ENCODE measurements at regions not wholly inside any gene's neighbourhood (a gene's known extent, or its start where the extent isn't known, plus 50 kb on each side); places are given as distances from the start of the nearest gene placed in this dataset.

DNA sequence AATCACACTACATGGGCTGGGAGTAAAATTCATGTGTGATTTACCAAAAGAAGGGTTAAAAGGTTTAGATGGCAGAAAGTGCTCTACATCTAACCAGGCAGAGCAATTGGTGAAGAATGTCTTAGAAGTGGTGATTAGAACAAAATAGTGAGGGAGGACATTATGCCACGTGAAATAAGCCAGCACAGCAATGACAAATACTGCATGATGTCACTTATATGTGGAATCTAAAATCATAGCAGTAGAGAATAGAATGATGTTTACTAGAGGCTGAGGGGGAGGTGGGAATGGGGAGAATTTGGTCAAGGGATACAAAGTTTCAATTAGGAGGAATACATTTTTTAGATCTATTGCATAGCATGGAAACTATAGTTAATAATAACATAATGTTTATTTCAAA lies 253.3 kb downstream of the KCNS3 start:
- no peak for ATAC-seq
- TF ChIP-seq, protein P1, sequence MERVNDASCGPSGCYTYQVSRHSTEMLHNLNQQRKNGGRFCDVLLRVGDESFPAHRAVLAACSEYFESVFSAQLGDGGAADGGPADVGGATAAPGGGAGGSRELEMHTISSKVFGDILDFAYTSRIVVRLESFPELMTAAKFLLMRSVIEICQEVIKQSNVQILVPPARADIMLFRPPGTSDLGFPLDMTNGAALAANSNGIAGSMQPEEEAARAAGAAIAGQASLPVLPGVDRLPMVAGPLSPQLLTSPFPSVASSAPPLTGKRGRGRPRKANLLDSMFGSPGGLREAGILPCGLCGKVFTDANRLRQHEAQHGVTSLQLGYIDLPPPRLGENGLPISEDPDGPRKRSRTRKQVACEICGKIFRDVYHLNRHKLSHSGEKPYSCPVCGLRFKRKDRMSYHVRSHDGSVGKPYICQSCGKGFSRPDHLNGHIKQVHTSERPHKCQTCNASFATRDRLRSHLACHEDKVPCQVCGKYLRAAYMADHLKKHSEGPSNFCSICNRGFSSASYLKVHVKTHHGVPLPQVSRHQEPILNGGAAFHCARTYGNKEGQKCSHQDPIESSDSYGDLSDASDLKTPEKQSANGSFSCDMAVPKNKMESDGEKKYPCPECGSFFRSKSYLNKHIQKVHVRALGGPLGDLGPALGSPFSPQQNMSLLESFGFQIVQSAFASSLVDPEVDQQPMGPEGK (CRISPR knock-in tag; IDR thresholded peaks at IDR 0.05; ENCODE audit: borderline replicate concordance), result no peak
- TF ChIP-seq RARB (CRISPR knock-in tag; IDR thresholded peaks at IDR 0.05) (no peak), ARNTL (CRISPR knock-in tag; IDR thresholded peaks at IDR 0.05; ENCODE audit: borderline replicate concordance, low read depth) (no peak), BACH2 (CRISPR knock-in tag; IDR thresholded peaks at IDR 0.05; ENCODE audit: borderline replicate concordance) (no peak), PPARA (CRISPR knock-in tag; IDR thresholded peaks at IDR 0.05; ENCODE audit: borderline replicate concordance) (no peak), GLIS3 (CRISPR knock-in tag; IDR thresholded peaks at IDR 0.05) (no peak), ZNF70 (CRISPR knock-in tag; IDR thresholded peaks at IDR 0.05) (no peak), ZFP3 (CRISPR knock-in tag; IDR thresholded peaks at IDR 0.05) (no peak), ZC3H10 (CRISPR knock-in tag; IDR thresholded peaks at IDR 0.05) (no peak), ESRRG (CRISPR knock-in tag; IDR thresholded peaks at IDR 0.05) (no peak), ZFP30 (CRISPR knock-in tag; IDR thresholded peaks at IDR 0.05) (no peak), CSDC2 (CRISPR knock-in tag; IDR thresholded peaks at IDR 0.05) (no peak), TCF4 (CRISPR knock-in tag; IDR thresholded peaks at IDR 0.05; ENCODE audit: borderline replicate concordance) (no peak), ZNF565 (CRISPR knock-in tag; conservative IDR thresholded peaks at IDR 0.05; ENCODE audit: low read depth) (no peak), ISL1 (CRISPR knock-in tag; IDR thresholded peaks at IDR 0.05) (no peak), SNAI2 (CRISPR knock-in tag; IDR thresholded peaks at IDR 0.05) (no peak), TOX (CRISPR knock-in tag; IDR thresholded peaks at IDR 0.05; ENCODE audit: borderline replicate concordance) (no peak)
- TF ChIP-seq, protein P2, sequence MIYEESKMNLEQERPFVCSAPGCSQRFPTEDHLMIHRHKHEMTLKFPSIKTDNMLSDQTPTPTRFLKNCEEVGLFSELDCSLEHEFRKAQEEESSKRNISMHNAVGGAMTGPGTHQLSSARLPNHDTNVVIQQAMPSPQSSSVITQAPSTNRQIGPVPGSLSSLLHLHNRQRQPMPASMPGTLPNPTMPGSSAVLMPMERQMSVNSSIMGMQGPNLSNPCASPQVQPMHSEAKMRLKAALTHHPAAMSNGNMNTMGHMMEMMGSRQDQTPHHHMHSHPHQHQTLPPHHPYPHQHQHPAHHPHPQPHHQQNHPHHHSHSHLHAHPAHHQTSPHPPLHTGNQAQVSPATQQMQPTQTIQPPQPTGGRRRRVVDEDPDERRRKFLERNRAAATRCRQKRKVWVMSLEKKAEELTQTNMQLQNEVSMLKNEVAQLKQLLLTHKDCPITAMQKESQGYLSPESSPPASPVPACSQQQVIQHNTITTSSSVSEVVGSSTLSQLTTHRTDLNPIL (CRISPR knock-in tag; IDR thresholded peaks at IDR 0.05; ENCODE audit: low read depth), result no peak
- TF ChIP-seq, protein P3, sequence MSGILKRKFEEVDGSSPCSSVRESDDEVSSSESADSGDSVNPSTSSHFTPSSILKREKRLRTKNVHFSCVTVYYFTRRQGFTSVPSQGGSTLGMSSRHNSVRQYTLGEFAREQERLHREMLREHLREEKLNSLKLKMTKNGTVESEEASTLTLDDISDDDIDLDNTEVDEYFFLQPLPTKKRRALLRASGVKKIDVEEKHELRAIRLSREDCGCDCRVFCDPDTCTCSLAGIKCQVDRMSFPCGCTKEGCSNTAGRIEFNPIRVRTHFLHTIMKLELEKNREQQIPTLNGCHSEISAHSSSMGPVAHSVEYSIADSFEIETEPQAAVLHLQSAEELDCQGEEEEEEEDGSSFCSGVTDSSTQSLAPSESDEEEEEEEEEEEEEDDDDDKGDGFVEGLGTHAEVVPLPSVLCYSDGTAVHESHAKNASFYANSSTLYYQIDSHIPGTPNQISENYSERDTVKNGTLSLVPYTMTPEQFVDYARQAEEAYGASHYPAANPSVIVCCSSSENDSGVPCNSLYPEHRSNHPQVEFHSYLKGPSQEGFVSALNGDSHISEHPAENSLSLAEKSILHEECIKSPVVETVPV (CRISPR knock-in tag; IDR thresholded peaks at IDR 0.05), result no peak
- TF ChIP-seq, protein P4, sequence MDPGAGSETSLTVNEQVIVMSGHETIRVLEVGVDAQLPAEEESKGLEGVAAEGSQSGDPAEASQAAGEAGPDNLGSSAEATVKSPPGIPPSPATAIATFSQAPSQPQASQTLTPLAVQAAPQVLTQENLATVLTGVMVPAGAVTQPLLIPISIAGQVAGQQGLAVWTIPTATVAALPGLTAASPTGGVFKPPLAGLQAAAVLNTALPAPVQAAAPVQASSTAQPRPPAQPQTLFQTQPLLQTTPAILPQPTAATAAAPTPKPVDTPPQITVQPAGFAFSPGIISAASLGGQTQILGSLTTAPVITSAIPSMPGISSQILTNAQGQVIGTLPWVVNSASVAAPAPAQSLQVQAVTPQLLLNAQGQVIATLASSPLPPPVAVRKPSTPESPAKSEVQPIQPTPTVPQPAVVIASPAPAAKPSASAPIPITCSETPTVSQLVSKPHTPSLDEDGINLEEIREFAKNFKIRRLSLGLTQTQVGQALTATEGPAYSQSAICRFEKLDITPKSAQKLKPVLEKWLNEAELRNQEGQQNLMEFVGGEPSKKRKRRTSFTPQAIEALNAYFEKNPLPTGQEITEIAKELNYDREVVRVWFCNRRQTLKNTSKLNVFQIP (CRISPR knock-in tag; IDR thresholded peaks at IDR 0.05; ENCODE audit: borderline replicate concordance, low read depth), result no peak

DNA sequence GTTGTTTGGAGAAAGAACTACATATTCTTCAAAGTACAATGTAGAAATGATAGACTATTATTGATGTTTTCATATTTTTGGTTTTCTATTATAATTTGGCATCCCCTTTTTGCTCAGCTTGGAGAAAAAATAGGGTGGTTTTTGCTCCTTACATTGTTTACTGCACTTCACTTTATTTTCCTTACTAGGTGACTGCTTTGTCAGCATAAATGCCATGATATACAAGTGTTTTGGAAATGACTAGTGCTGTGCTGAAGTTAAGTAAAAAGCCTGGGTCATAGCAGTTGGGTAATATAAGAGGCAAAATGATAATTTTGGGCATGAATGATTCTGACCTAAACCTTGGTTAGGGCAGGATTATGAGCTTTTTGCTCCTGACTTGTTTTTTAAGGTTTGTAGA lies 250.9 kb downstream of the KCNS3 start:
- TF ChIP-seq ISL1 (CRISPR knock-in tag; IDR thresholded peaks at IDR 0.05) (no peak), ZFP3 (CRISPR knock-in tag; IDR thresholded peaks at IDR 0.05) (no peak), ESRRG (CRISPR knock-in tag; IDR thresholded peaks at IDR 0.05) (no peak), ZFP30 (CRISPR knock-in tag; IDR thresholded peaks at IDR 0.05) (no peak), SNAI2 (CRISPR knock-in tag; IDR thresholded peaks at IDR 0.05) (no peak), PPARA (CRISPR knock-in tag; IDR thresholded peaks at IDR 0.05; ENCODE audit: borderline replicate concordance) (no peak)
- ATAC-seq, result no peak

DNA sequence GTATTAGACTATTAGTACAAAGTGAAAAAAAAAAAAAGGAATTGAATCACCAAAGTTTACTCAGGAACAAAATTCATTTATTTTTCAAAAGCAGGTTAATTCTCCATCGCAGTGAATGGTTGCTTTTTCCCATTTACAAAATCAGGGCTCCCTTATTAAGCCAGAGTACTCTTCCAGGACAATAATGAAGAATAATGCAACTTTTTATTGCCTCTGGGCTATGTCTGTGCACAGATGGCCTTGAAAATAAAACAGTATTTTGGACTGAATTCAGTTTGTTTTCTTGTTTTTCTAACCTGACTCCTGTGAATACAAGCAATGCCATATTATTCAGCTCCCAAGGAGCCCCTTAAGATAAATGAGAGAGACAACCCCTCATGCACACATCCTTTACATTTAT lies 246.8 kb downstream of the KCNS3 start:
- ATAC-seq, result no peak
- TF ChIP-seq PPARA (CRISPR knock-in tag; IDR thresholded peaks at IDR 0.05; ENCODE audit: borderline replicate concordance) (no peak), BACH2 (CRISPR knock-in tag; IDR thresholded peaks at IDR 0.05; ENCODE audit: borderline replicate concordance) (no peak), GLIS3 (CRISPR knock-in tag; IDR thresholded peaks at IDR 0.05) (no peak), ESRRG (CRISPR knock-in tag; IDR thresholded peaks at IDR 0.05) (no peak), ARNTL (CRISPR knock-in tag; IDR thresholded peaks at IDR 0.05; ENCODE audit: borderline replicate concordance, low read depth) (no peak), TOX (CRISPR knock-in tag; IDR thresholded peaks at IDR 0.05; ENCODE audit: borderline replicate concordance) (no peak), ZNF70 (CRISPR knock-in tag; IDR thresholded peaks at IDR 0.05) (peak; percentile 18; the same call in 1 of the 2 replicates), ISL1 (CRISPR knock-in tag; IDR thresholded peaks at IDR 0.05) (no peak), TCF4 (CRISPR knock-in tag; IDR thresholded peaks at IDR 0.05; ENCODE audit: borderline replicate concordance) (peak; percentile 84; the same call in 1 of the 2 replicates), RARB (CRISPR knock-in tag; IDR thresholded peaks at IDR 0.05) (no peak), CSDC2 (CRISPR knock-in tag; IDR thresholded peaks at IDR 0.05) (no peak), ZC3H10 (CRISPR knock-in tag; IDR thresholded peaks at IDR 0.05) (no peak), ZNF8 (CRISPR knock-in tag; IDR thresholded peaks at IDR 0.05) (no peak), OSR1 (CRISPR knock-in tag; IDR thresholded peaks at IDR 0.05) (no peak), ZFP3 (CRISPR knock-in tag; IDR thresholded peaks at IDR 0.05) (no peak), ZFP30 (CRISPR knock-in tag; IDR thresholded peaks at IDR 0.05) (no peak), SNAI2 (CRISPR knock-in tag; IDR thresholded peaks at IDR 0.05) (no peak)
- TF ChIP-seq, protein P3 (CRISPR knock-in tag; IDR thresholded peaks at IDR 0.05), result no peak
- TF ChIP-seq, protein P4 (CRISPR knock-in tag; IDR thresholded peaks at IDR 0.05; ENCODE audit: borderline replicate concordance, low read depth), result no peak
- TF ChIP-seq, protein P2 (CRISPR knock-in tag; IDR thresholded peaks at IDR 0.05; ENCODE audit: low read depth), result no peak
